Dedifferentiated amniotic fluid mesenchymal stem cell (primary cell): ENCODE measurements at regions not wholly inside any gene's neighbourhood (a gene's known extent, or its start where the extent isn't known, plus 50 kb on each side); places are given as distances from the start of the nearest gene placed in this dataset.
"Not testable (repeated sequence)": the region's sequence is repeated elsewhere in the genome, so short reads cannot be mapped to it uniquely, and the experiment has no call there.

Experiments used
- DNase-seq: peaks from one replicate; pipeline ENCODE4 v3.0.0-alpha.2; 2016; ENCODE audit errors: extremely low spot score

DNA sequence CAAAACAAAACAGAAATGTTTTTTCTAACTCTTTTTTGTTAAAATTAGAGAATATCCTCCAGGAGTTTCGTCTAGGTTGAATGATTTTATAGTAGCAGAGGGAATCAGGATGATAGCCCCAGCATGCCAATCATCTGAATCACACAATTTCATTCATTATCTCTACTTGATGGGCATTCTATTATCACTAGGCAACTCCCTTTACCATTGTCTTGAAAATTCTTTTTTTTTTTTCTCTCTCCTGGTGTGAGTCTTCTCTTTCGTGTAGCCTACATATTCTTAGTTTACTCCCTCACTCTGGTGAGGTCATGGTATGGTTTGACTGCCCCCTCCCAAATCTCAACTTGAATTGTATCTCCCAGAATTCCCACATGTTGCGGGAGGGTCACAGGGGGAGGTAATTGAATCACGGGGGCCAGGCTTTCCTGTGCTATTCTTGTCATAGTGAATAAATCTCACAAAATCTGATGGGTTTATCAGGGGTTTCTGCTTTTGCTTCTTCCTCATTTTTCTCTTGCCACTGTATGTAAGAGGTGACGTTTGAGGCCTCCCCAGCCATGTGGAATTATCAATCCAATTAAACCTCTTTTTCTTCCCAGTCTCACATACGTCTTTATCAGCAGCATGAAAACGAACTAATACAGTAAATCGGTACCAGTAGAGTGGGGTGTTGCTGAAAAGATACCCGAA lies 105.0 kb downstream of the OTUD1 start:
- no peak for DNase-seq

GRCh38 chr10:23545866-23546265 lies 107.0 kb downstream of the OTUD1 start:
- DNase-seq = not testable (repeated sequence)

DNA sequence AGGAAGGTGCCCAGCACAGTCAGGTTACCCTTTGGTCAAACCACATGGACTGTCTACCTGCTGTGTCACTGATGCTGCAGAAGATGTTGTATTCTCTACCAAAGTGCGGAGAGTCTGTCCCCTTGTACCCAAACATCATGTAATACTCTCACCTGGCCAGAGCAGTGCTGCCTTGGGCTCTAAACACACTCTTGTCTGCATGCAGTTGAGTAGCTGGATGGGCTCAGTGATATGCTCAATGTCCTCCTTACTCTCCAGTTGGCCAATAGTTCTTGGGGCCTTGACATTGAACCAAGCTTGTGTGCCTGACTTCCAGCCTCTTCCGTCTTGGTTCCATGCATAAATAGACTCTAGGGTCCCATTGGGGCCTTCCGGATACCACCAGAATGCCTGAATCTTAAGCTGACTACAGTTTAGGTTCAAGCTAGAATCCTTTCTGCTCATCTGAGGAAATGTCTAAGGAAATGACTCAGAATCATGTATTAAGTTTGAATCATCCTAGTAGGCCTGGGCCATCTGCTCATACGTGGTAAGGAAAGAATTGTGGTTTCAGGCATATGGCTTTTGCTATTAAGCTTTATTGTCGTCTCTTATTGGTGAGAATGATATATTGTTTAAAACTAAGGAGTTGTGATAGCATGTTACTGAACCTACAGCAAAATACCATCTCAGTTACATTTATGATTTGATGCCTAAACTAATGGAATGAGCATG lies 118.0 kb downstream of the OTUD1 start:
- no peak for DNase-seq

DNA sequence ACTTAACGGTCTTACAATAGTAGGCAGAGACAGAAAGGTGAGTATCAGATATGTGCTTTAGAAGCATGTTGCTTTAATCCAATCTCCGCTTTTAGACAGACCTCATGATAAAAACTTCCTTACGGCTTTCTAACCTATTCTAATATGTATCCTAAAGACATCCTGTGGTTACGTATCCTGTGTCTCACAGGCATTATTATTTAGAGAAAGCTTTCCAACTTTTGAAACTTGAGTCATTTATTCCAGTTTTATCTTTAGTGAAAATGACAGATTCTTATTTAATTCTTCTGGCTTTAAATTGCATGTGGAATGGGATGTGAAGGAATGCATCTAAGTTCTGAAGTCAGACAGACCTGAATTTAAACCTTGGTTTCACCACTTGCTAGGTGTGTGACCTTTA lies 118.9 kb downstream of the OTUD1 start:
- DNase-seq = no peak

DNA sequence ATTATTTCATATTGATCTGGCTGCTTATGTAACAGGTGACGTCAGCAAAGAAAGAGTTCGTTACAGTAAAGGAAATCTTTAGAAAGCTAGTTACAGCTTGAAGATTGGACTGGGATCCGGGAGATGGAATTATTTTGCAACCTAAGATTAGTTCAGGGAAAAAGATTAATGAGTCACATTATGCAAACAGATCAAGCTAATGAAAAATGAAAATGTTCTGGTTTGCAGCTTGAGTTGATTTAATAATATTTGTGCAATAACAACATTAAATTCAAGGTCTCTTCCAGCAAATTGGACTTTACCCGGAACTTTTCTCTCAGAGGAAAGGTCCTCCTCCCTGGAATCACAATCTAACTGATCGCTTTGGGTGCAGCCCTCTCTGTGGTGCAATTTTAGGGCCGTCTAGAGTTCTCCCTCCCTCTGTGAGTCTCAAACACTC lies 119.5 kb downstream of the OTUD1 start:
- no peak for DNase-seq

DNA sequence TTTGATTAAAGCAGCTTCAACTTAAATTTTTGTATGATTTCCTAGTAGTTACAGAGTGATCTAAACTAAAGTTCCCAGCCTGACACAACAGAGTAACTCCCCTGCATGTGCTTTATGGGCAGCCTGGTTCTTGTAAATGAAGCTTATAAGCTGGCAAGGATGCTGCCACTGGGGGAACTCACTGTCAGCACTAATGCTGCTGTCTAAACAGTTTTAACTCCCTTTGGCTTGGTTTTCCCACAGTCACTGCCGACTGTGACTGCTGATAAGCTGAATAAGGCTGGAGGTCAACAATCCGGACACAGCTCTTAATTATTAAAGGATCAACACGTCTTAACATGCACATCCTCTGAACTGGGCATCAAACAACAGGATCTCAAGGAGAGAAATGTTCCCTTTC lies 130.1 kb downstream of the OTUD1 start:
- no peak for DNase-seq

- DNase-seq = no peak
Measured at GRCh38 chr10:23571884-23572283, 133.0 kb downstream of the OTUD1 start.

- DNase-seq = no peak
Measured at GRCh38 chr10:23581906-23582450, 143.1 kb downstream of the OTUD1 start.

DNA sequence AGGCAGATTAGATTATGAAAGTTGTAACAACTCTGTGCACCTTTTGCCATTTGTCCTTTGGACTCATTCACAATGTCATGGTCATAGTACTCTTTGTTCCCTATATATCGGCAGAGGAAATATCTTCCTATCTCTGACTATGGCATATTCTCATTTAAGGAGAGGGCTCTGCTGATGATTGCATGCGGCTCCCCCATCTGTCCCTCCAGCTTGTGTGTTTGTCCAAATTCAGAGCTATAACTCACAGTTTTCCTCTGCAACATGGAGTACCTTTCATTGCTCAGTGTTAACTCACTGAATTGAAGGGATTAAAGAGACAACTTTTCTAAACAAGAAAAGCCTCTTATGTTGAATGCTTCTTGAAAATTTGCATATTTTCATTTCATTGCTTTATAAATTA lies 145.5 kb downstream of the OTUD1 start:
- no peak for DNase-seq

DNA sequence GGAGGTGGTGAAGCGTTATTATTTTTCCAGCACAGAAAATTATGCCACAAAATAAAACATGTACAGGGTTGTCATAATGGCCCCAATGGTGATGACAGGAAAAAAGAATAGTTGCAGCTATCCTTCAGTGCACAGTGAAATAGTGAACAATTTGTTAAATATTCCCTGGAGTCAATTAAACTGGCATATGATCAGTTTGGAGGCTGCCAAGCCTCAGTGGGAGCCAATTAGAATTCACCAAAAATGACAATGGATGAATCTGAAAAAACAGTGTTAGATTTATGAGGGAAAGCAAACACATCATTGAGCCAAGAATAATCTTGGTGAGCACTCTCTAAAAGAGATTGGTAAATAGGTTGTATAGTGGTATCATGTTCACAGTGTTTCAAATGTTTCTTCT lies 146.3 kb downstream of the OTUD1 start:
- no peak for DNase-seq

GRCh38 chr10:23585666-23586065 lies 146.8 kb downstream of the OTUD1 start:
- DNase-seq = no peak

DNA sequence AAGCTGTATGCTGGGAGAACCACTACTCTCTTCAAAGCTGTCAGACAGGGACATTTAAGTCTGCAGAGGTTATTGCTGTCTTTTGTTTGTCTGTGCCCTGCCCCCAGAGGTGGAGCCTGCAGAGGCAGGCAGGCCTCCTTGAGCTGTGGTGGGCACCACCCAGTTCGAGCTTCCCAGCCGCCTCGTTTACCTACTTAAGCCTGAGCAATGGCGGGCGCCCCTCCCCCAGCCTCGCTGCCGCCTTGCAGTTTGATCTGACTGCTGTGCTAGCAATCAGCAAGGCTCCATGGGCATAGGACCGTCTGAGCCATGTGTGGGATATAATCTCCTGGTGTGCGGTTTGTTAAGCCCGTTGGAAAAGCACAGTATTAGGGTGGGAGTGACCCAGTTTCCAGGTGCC lies 156.4 kb downstream of the OTUD1 start:
- not testable (repeated sequence) for DNase-seq

- no peak for DNase-seq
Measured at GRCh38 chr10:23604613-23605012, 165.7 kb downstream of the OTUD1 start.

GRCh38 chr10:23606456-23606855 lies 167.6 kb downstream of the OTUD1 start:
- no peak for DNase-seq

DNA sequence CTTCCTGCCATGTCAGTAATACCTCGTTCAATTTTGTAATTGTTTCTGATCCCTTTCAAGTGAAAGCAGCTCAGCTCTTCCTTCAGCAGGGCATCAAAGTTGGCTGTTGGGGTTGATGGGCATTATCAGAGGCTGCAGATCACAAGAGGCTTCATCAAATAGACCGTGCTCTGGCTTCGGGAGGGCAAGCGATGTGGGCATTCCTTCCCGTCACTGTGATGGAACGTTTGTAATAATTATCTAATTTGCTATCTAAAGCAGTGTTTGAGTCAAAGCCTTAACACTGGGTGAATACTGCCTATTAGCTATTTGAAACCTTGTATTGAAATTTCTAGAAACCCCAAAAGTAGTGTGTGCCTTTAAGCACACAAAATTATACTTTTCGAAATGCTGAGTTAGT lies 170.1 kb downstream of the OTUD1 start:
- DNase-seq = no peak

GRCh38 chr10:23610626-23611307 lies 171.9 kb downstream of the OTUD1 start:
- no peak for DNase-seq

DNA sequence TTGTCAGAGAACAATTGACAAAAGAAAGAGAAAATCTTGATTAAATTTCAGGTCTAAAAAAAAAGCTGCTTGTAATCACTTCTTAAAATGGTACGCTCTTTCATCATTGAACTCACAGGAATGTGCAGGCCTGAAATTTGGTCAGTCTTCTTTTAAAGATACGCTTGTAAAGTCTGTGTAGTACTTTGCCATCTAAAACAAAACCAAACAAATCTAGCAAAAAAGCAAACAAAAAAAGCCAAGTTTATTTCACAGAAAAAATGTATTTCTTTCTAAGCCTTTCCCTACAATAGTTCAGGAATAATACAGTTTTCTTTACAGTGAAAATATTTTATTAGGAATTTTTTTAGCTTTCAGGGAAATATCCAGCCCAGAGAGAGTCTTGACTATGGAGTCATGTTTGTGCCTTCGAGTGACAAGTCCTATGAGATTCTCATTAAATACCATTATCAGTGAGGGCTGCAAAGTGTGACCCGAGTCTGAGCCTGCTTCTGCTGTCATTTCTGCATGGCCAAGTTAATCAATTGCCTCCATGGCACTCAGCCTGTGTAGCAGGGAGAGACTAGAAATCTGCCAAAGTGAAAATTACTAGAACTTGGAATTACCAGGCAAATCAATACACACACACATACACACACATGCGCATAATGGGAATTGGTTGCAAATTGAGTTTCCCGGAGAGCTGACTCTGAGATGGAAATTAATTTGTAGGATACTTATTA lies 172.6 kb downstream of the OTUD1 start:
- no peak for DNase-seq

DNA sequence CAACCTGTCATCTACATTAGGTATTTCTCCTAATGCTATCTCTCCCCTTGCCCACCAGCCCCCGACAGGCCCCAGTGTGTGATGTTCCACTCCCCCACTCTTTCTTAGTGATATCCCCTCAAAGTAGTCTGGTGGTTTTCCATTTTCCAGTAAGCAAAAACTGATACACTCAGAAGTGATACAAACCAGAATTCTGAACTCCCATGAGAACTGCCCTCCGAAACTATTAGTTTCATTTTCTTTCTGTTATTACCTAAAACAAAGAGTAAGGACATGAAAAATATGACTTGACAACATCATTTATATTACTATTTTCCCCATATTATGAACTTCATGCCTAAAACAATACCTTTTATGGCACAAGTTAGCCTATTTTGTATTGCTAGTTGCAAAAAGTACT lies 175.0 kb downstream of the OTUD1 start:
- DNase-seq = no peak

DNA sequence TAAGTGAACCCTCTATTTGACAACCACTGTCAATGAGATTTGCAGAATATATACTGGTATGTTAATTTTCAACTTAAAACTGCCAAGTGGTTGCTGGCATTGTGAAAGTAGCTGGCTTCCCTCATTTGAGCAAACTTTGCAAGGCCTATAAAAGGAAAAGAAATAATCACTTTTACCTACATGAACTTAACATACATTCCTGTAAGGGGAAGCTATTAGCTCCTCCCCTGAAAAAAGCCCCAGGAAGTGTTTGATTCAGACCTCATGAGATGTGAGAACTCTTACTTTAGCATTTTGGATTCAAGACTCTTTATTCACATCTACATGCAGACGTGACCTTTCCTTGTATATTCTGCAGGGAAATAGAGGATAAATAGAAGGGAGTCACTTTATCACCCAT lies 175.6 kb downstream of the OTUD1 start:
- no peak for DNase-seq

- DNase-seq = no peak
Measured at GRCh38 chr10:23630376-23630775, 191.5 kb downstream of the OTUD1 start.

GRCh38 chr10:23630885-23631284 lies 192.0 kb downstream of the OTUD1 start:
- DNase-seq = no peak
